ENCODE measurements at regions not wholly inside any gene's neighbourhood (a gene's known extent, or its start where the extent isn't known, plus 50 kb on each side); places are given as distances from the start of the nearest gene placed in this dataset.

- Histone ChIP-seq H3K4me3 (ENCODE audit: control insufficient read depth in 1 of 7, extremely low read depth in 1 of 7, insufficient read depth in 4 of 7, low read depth in 2 of 7, low read length in 6 of 7) (no peak overlapping the region), H3K4me1 (ENCODE audit: control extremely low read depth in 1 of 4, control insufficient read depth in 4 of 4, insufficient read depth in 4 of 4, low read length in 3 of 4) (no peaks in the 10 kb centered on the region), H3K27me3 (replicated peaks in 2 of 5; ENCODE audit: control insufficient read depth in 4 of 5, insufficient read depth in 5 of 5, low read length in 4 of 5) (no peaks in the 10 kb centered on the region), H3K36me3 (ENCODE audit: control insufficient read depth in 4 of 4, insufficient read depth in 4 of 4, low read length in 3 of 4) (no peaks in the 10 kb centered on the region), H3K9me3 (ENCODE audit: control extremely low read depth in 1 of 5, control insufficient read depth in 4 of 5, insufficient read depth in 2 of 5, low read depth in 1 of 5, low read length in 4 of 5) (peaks cover 0 to 1% (median 0%) of the 10 kb centered on the region in 5 experiments), H3K27ac (ENCODE audit: insufficient read depth in 1 of 2, low read depth in 1 of 2, low read length in 2 of 2, poor library complexity in 1 of 2, severe bottlenecking in 2 of 2) (no peak overlapping the region)
- no peak for DNase-seq
- 80% methylated on average over 1 of the region's 2 CpGs for WGBS (ENCODE audit: insufficient coverage)
- ChIA-PET POLR2A (no interaction called here), CTCF (no interaction called here)
Measured at GRCh38 chr2:183490914-183491313, 366.7 kb downstream of the NUP35 start.

DNA sequence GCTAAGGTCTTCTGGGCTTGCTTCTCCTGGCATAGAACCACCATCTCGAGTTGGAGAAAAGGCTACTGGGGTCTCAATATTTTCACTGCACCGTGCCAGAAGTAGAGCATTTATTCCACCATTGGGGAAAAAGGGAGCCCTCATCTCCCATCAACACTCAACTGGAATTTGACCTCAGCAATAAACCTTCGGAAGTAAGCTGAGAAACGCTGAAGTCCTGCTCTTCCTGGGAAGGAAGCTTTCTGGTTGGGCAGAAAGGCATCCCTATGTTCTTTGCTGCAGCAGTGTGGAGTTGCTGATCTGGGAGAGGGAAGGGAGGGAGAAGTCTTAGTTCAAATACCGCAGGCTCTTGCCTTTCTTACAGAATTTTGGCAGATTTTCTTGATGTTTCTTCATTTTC, 368.8 kb downstream of the NUP35 start:
- Histone ChIP-seq H3K27me3 (replicated peaks in 2 of 5; ENCODE audit: control insufficient read depth in 4 of 5, insufficient read depth in 5 of 5, low read length in 4 of 5) (no peaks in the 10 kb centered on the region), H3K4me1 (ENCODE audit: control extremely low read depth in 1 of 4, control insufficient read depth in 4 of 4, insufficient read depth in 4 of 4, low read length in 3 of 4) (no peaks in the 10 kb centered on the region), H3K27ac (ENCODE audit: insufficient read depth in 1 of 2, low read depth in 1 of 2, low read length in 2 of 2, poor library complexity in 1 of 2, severe bottlenecking in 2 of 2) (no peak overlapping the region), H3K4me3 (ENCODE audit: control insufficient read depth in 1 of 7, extremely low read depth in 1 of 7, insufficient read depth in 4 of 7, low read depth in 2 of 7, low read length in 6 of 7) (no peak overlapping the region), H3K9me3 (ENCODE audit: control extremely low read depth in 1 of 5, control insufficient read depth in 4 of 5, insufficient read depth in 2 of 5, low read depth in 1 of 5, low read length in 4 of 5) (peaks cover 0 to 1% (median 0%) of the 10 kb centered on the region in 5 experiments), H3K36me3 (ENCODE audit: control insufficient read depth in 4 of 4, insufficient read depth in 4 of 4, low read length in 3 of 4) (no peaks in the 10 kb centered on the region)
- no peak for DNase-seq
- ChIA-PET POLR2A (no interaction called here), CTCF (no interaction called here)
- 84% methylated on average over 4 of the region's 5 CpGs for WGBS (ENCODE audit: insufficient coverage)

DNA sequence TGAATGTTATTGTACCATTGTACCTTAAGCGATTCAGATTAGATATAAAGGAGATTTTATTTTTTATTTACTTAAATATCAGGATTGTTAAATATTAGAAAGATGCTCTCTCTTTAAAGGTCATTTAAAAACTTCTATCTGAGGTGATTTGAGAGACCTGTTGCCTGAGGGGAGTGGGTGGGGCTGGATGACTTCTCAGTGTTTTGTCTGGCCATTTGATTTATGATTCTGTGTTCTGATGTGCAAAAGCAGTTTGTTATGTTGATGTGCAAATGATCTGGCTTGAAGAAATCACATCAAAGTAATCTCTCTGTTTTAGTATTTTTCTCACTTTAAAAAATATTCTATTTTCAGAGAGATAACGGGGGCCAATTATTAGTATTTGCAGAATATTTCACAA, 370.8 kb downstream of the NUP35 start:
- Histone ChIP-seq H3K9me3 (ENCODE audit: control extremely low read depth in 1 of 5, control insufficient read depth in 4 of 5, insufficient read depth in 2 of 5, low read depth in 1 of 5, low read length in 4 of 5) (no peaks in the 10 kb centered on the region), H3K4me3 (ENCODE audit: control insufficient read depth in 1 of 7, extremely low read depth in 1 of 7, insufficient read depth in 4 of 7, low read depth in 2 of 7, low read length in 6 of 7) (no peak overlapping the region), H3K36me3 (ENCODE audit: control insufficient read depth in 4 of 4, insufficient read depth in 4 of 4, low read length in 3 of 4) (no peaks in the 10 kb centered on the region), H3K27me3 (replicated peaks in 2 of 5; ENCODE audit: control insufficient read depth in 4 of 5, insufficient read depth in 5 of 5, low read length in 4 of 5) (no peaks in the 10 kb centered on the region), H3K27ac (ENCODE audit: insufficient read depth in 1 of 2, low read depth in 1 of 2, low read length in 2 of 2, poor library complexity in 1 of 2, severe bottlenecking in 2 of 2) (no peak overlapping the region), H3K4me1 (ENCODE audit: control extremely low read depth in 1 of 4, control insufficient read depth in 4 of 4, insufficient read depth in 4 of 4, low read length in 3 of 4) (no peaks in the 10 kb centered on the region)
- no CpG with 5 or more reads among the region's 2 CpGs for WGBS (ENCODE audit: insufficient coverage)
- DNase-seq: no peak
- CTCF ChIA-PET: no interaction called here
- POLR2A ChIA-PET: no interaction called here

GRCh38 chr2:183495589-183496267, 371.5 kb downstream of the NUP35 start:
- no peaks in the 10 kb centered on the region for H3K27me3 ChIP-seq (replicated peaks in 2 of 5; ENCODE audit: control insufficient read depth in 4 of 5, insufficient read depth in 5 of 5, low read length in 4 of 5)
- H3K4me1 ChIP-seq (ENCODE audit: control extremely low read depth in 1 of 4, control insufficient read depth in 4 of 4, insufficient read depth in 4 of 4, low read length in 3 of 4): no peaks in the 10 kb centered on the region
- no peak for DNase-seq
- H3K36me3 ChIP-seq (ENCODE audit: control insufficient read depth in 4 of 4, insufficient read depth in 4 of 4, low read length in 3 of 4): no peaks in the 10 kb centered on the region
- ChIA-PET POLR2A (interaction anchor here (0.6 kb wide), 1 partner anchor 404 kb away, joined by 4 read pairs; no protein-coding TSS in a partner anchor), CTCF (interaction anchor here (1.6 kb wide), 1 partner anchor 15 kb away, joined by 3 read pairs; no protein-coding TSS in a partner anchor)
- H3K27ac ChIP-seq (ENCODE audit: insufficient read depth in 1 of 2, low read depth in 1 of 2, low read length in 2 of 2, poor library complexity in 1 of 2, severe bottlenecking in 2 of 2): no peak overlapping the region
- WGBS (ENCODE audit: insufficient coverage): 20% methylated on average over 3 of the region's 3 CpGs
- H3K4me3 ChIP-seq (ENCODE audit: control insufficient read depth in 1 of 7, extremely low read depth in 1 of 7, insufficient read depth in 4 of 7, low read depth in 2 of 7, low read length in 6 of 7): no peak overlapping the region
- H3K9me3 ChIP-seq (ENCODE audit: control extremely low read depth in 1 of 5, control insufficient read depth in 4 of 5, insufficient read depth in 2 of 5, low read depth in 1 of 5, low read length in 4 of 5): peaks cover 0 to 3% (median 0%) of the 10 kb centered on the region in 5 experiments

GRCh38 chr2:183497861-183498260, 373.6 kb downstream of the NUP35 start:
- no peak for DNase-seq
- Histone ChIP-seq H3K9me3 (ENCODE audit: control extremely low read depth in 1 of 5, control insufficient read depth in 4 of 5, insufficient read depth in 2 of 5, low read depth in 1 of 5, low read length in 4 of 5) (peaks cover 0 to 4% (median 0%) of the 10 kb centered on the region in 5 experiments), H3K27me3 (replicated peaks in 2 of 5; ENCODE audit: control insufficient read depth in 4 of 5, insufficient read depth in 5 of 5, low read length in 4 of 5) (no peaks in the 10 kb centered on the region), H3K4me1 (ENCODE audit: control extremely low read depth in 1 of 4, control insufficient read depth in 4 of 4, insufficient read depth in 4 of 4, low read length in 3 of 4) (no peaks in the 10 kb centered on the region), H3K36me3 (ENCODE audit: control insufficient read depth in 4 of 4, insufficient read depth in 4 of 4, low read length in 3 of 4) (no peaks in the 10 kb centered on the region), H3K27ac (ENCODE audit: insufficient read depth in 1 of 2, low read depth in 1 of 2, low read length in 2 of 2, poor library complexity in 1 of 2, severe bottlenecking in 2 of 2) (no peak overlapping the region), H3K4me3 (ENCODE audit: control insufficient read depth in 1 of 7, extremely low read depth in 1 of 7, insufficient read depth in 4 of 7, low read depth in 2 of 7, low read length in 6 of 7) (no peak overlapping the region)
- ChIA-PET POLR2A (no interaction called here), CTCF (no interaction called here)
- WGBS (ENCODE audit: insufficient coverage): 100% methylated on average over 1 of the region's 1 CpG

- DNase-seq: no peak
- H3K27ac ChIP-seq (ENCODE audit: insufficient read depth in 1 of 2, low read depth in 1 of 2, low read length in 2 of 2, poor library complexity in 1 of 2, severe bottlenecking in 2 of 2): no peak overlapping the region
- H3K36me3 ChIP-seq (ENCODE audit: control insufficient read depth in 4 of 4, insufficient read depth in 4 of 4, low read length in 3 of 4): no peaks in the 10 kb centered on the region
- POLR2A ChIA-PET: no interaction called here
- no peaks in the 10 kb centered on the region for H3K27me3 ChIP-seq (replicated peaks in 2 of 5; ENCODE audit: control insufficient read depth in 4 of 5, insufficient read depth in 5 of 5, low read length in 4 of 5)
- CTCF ChIA-PET: no interaction called here
- no peak overlapping the region for H3K4me3 ChIP-seq (ENCODE audit: control insufficient read depth in 1 of 7, extremely low read depth in 1 of 7, insufficient read depth in 4 of 7, low read depth in 2 of 7, low read length in 6 of 7)
- no peaks in the 10 kb centered on the region for H3K4me1 ChIP-seq (ENCODE audit: control extremely low read depth in 1 of 4, control insufficient read depth in 4 of 4, insufficient read depth in 4 of 4, low read length in 3 of 4)
- 100% methylated on average over 1 of the region's 1 CpG for WGBS (ENCODE audit: insufficient coverage)
- peaks cover 0 to 9% (median 0%) of the 10 kb centered on the region in 5 experiments for H3K9me3 ChIP-seq (ENCODE audit: control extremely low read depth in 1 of 5, control insufficient read depth in 4 of 5, insufficient read depth in 2 of 5, low read depth in 1 of 5, low read length in 4 of 5)
Measured at GRCh38 chr2:183505911-183506310, 381.7 kb downstream of the NUP35 start.

GRCh38 chr2:183511154-183511553, 386.9 kb downstream of the NUP35 start:
- no peak for DNase-seq
- Histone ChIP-seq H3K27ac (ENCODE audit: insufficient read depth in 1 of 2, low read depth in 1 of 2, low read length in 2 of 2, poor library complexity in 1 of 2, severe bottlenecking in 2 of 2) (no peak overlapping the region), H3K9me3 (ENCODE audit: control extremely low read depth in 1 of 5, control insufficient read depth in 4 of 5, insufficient read depth in 2 of 5, low read depth in 1 of 5, low read length in 4 of 5) (peaks cover 0 to 9% (median 0%) of the 10 kb centered on the region in 5 experiments), H3K4me1 (ENCODE audit: control extremely low read depth in 1 of 4, control insufficient read depth in 4 of 4, insufficient read depth in 4 of 4, low read length in 3 of 4) (no peaks in the 10 kb centered on the region), H3K27me3 (replicated peaks in 2 of 5; ENCODE audit: control insufficient read depth in 4 of 5, insufficient read depth in 5 of 5, low read length in 4 of 5) (no peaks in the 10 kb centered on the region), H3K36me3 (ENCODE audit: control insufficient read depth in 4 of 4, insufficient read depth in 4 of 4, low read length in 3 of 4) (no peaks in the 10 kb centered on the region), H3K4me3 (ENCODE audit: control insufficient read depth in 1 of 7, extremely low read depth in 1 of 7, insufficient read depth in 4 of 7, low read depth in 2 of 7, low read length in 6 of 7) (no peak overlapping the region)
- ChIA-PET CTCF (interaction anchor here (0.9 kb wide), 1 partner anchor 15 kb away, joined by 3 read pairs; no protein-coding TSS in a partner anchor), POLR2A (no interaction called here)
- 92% methylated on average over 2 of the region's 3 CpGs for WGBS (ENCODE audit: insufficient coverage)

Measured in common myeloid progenitor, CD34-positive (primary cell).